Hepatocyte (in vitro differentiated cells): ENCODE measurements at regions not wholly inside any gene's neighbourhood (a gene's known extent, or its start where the extent isn't known, plus 50 kb on each side); places are given as distances from the start of the nearest gene placed in this dataset.

Experiments used
- DNase-seq: peaks from one replicate; pipeline ENCODE4 v3.0.0-alpha.2; 2016; ENCODE audit warnings: low spot score
- H2AFZ ChIP-seq: fragments of 200-600 bp; sonication (generic); 2 replicates; pipeline ENCODE4 v1.6.0; 2016; ENCODE audit warnings: antibody characterized with exemption, mild to moderate bottlenecking
- H3K27ac ChIP-seq: fragments of 200-600 bp; sonication (generic); 2 replicates; pipeline ENCODE4 v1.5.1; 2016; ENCODE audit warnings: mild to moderate bottlenecking
- H3K27me3 ChIP-seq: fragments of 200-600 bp; sonication (generic); 2 replicates; pipeline ENCODE4 v1.6.1; 2016
- H3K36me3 ChIP-seq: fragments of 200-600 bp; sonication (generic); replicated peaks from 2 replicates; pipeline ENCODE4 v1.5.1; 2016; ENCODE audit warnings: low read depth; ENCODE audit not compliant: insufficient read depth
- H3K4me1 ChIP-seq: fragments of 200-600 bp; sonication (generic); 2 replicates; pipeline ENCODE4 v1.5.1; 2016; ENCODE audit warnings: mild to moderate bottlenecking, moderate library complexity; ENCODE audit not compliant: insufficient read depth
- H3K4me2 ChIP-seq: fragments of 200-600 bp; sonication (generic); 2 replicates; pipeline ENCODE4 v1.6.0; 2016
- H3K4me3 ChIP-seq: fragments of 200-600 bp; sonication (generic); 2 replicates; pipeline ENCODE4 v1.5.1; 2016; ENCODE audit warnings: mild to moderate bottlenecking
- H3K79me2 ChIP-seq: fragments of 200-600 bp; sonication (generic); 2 replicates; pipeline ENCODE4 v1.6.0; 2017; ENCODE audit warnings: mild to moderate bottlenecking
- H3K9me2 ChIP-seq: fragments of 200-600 bp; sonication (generic); replicated peaks from 2 replicates; pipeline ENCODE4 v1.6.0; 2017; ENCODE audit warnings: mild to moderate bottlenecking; ENCODE audit not compliant: insufficient read depth
- H3K9me3 ChIP-seq: fragments of 200-600 bp; sonication (generic); 2 replicates; pipeline ENCODE4 v1.5.1; 2016; ENCODE audit warnings: low read depth, mild to moderate bottlenecking
- H4K20me1 ChIP-seq: fragments of 200-600 bp; sonication (generic); 2 replicates; pipeline ENCODE4 v1.6.0; 2016; ENCODE audit warnings: mild to moderate bottlenecking; ENCODE audit not compliant: insufficient read depth, poor library complexity, severe bottlenecking
- EZH2 ChIP-seq: fragments of 200-600 bp; sonication (generic); IDR thresholded peaks from 2 replicates; pipeline ENCODE4 v1.6.1; 2016; ENCODE audit warnings: antibody characterized with exemption, mild to moderate bottlenecking, borderline replicate concordance
- EZH2phosphoT487 ChIP-seq: fragments of 200-600 bp; sonication (generic); IDR thresholded peaks from one replicate; pipeline ENCODE4 v1.6.1; 2018; ENCODE audit warnings: antibody characterized with exemption, mild to moderate bottlenecking, low read depth, moderate library complexity; ENCODE audit not compliant: unreplicated experiment, severe bottlenecking
- WGBS: methylation state at CpG from one replicate; pipeline ENCODE4 v1.1.6; 2016; ENCODE audit warnings: low lambda C conversion rate; ENCODE audit errors: missing lambda C conversion rate; 5-methylcytosine and 5-hydroxymethylcytosine counted together
- TF ChIP-seq, protein P1 (sequence below): fragments of 200-600 bp; sonication (generic); IDR thresholded peaks from 2 replicates; pipeline ENCODE4 v1.5.1; 2016; ENCODE audit warnings: antibody characterized with exemption, mild to moderate bottlenecking; ENCODE audit not compliant: poor library complexity

DNA sequence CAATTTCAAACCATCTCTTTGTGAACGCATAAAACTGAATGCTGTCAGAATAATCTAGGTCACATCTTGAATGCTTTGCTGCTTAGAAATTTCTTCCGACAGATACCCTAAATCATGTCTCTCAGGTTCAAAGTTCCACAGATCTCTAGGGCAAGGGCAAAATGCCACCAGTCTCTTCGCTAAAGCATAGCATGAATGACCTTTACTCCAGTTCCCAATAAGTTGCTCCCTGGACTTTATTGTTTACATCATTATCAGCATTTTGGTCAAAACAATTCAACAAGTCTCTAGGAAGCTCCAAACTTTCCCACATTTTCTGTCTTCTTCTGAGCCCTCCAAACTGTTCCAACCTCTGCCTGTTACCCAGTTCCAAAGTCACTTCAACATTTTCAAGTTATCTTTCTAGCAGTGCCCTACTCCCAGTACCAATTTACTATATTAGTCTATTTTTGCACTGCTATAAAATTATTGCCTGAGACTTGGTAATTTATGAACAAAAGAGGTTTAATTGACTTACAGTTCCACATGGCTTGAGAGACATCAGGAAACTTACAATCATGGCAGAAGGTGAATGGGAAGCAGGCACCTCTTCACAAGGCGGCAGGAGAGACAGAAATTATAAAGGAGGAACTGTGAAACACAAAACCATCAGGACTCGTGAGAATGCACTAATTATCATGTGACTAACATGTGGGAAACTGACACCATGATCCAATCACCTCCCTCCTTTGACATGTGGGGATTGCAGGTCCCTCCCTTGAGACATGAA, 77.0 kb downstream of the SPRY2 start:
- TF ChIP-seq EZH2phosphoT487 (no peak), EZH2 (no peak)
- TF ChIP-seq, protein P1, sequence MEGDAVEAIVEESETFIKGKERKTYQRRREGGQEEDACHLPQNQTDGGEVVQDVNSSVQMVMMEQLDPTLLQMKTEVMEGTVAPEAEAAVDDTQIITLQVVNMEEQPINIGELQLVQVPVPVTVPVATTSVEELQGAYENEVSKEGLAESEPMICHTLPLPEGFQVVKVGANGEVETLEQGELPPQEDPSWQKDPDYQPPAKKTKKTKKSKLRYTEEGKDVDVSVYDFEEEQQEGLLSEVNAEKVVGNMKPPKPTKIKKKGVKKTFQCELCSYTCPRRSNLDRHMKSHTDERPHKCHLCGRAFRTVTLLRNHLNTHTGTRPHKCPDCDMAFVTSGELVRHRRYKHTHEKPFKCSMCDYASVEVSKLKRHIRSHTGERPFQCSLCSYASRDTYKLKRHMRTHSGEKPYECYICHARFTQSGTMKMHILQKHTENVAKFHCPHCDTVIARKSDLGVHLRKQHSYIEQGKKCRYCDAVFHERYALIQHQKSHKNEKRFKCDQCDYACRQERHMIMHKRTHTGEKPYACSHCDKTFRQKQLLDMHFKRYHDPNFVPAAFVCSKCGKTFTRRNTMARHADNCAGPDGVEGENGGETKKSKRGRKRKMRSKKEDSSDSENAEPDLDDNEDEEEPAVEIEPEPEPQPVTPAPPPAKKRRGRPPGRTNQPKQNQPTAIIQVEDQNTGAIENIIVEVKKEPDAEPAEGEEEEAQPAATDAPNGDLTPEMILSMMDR = no peak
- no peak overlapping the region for H3K4me3 ChIP-seq
- H3K36me3 ChIP-seq = no peaks in the 10 kb centered on the region
- H3K4me1 ChIP-seq = no peaks in the 10 kb centered on the region
- no peaks in the 10 kb centered on the region for H3K27me3 ChIP-seq
- WGBS = 89% methylated on average over 5 of the region's 5 CpGs
- H3K9me3 ChIP-seq = no peaks in the 10 kb centered on the region
- H4K20me1 ChIP-seq = no peaks in the 10 kb centered on the region
- no peak overlapping the region for H2AFZ ChIP-seq
- H3K79me2 ChIP-seq = no peaks in the 10 kb centered on the region
- no peak overlapping the region for H3K4me2 ChIP-seq
- no peak for DNase-seq
- H3K9me2 ChIP-seq = no peaks in the 10 kb centered on the region
- H3K27ac ChIP-seq = no peak overlapping the region

DNA sequence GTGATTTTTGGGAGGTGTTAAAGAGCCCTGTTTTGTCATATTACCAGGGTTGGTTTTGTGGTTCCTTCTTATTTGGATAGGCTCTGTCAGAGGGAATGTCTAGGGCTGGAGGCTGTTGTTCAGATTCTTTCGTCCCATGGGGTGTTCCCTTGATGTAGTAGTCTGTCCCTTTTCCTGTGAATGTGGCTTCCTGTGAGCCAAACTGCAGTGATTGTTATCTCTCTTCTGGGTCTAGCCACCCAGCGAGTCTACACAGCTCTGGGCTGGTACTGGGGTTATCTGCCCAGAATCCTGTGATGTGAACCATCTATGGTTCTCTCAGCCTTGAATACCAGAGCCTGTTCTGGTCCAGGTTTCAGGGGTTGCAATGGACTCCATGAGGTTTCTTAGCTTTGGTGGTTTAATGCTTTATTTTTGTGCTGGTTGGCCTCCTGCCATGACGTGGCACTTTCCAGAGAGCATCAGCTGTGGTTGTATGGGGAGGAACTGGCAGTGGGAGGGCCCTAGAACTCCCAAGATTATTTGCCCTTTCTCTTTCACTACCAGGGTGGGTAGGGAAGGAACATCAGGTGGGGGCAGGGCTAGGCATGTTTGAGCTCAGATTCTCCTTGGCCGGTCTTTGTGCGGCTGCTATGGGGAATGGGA, 78.8 kb downstream of the SPRY2 start:
- Histone ChIP-seq H3K27ac (no peak overlapping the region), H3K9me3 (no peaks in the 10 kb centered on the region), H4K20me1 (no peaks in the 10 kb centered on the region), H3K27me3 (no peaks in the 10 kb centered on the region), H3K4me1 (no peaks in the 10 kb centered on the region), H3K9me2 (no peaks in the 10 kb centered on the region), H3K79me2 (no peaks in the 10 kb centered on the region), H2AFZ (no peak overlapping the region), H3K36me3 (no peaks in the 10 kb centered on the region), H3K4me2 (no peak overlapping the region), H3K4me3 (no peak overlapping the region)
- 86% methylated on average over 5 of the region's 5 CpGs for WGBS
- TF ChIP-seq EZH2 = no peak
- no peak for TF ChIP-seq EZH2phosphoT487
- TF ChIP-seq, protein P1 = no peak
- no peak for DNase-seq

DNA sequence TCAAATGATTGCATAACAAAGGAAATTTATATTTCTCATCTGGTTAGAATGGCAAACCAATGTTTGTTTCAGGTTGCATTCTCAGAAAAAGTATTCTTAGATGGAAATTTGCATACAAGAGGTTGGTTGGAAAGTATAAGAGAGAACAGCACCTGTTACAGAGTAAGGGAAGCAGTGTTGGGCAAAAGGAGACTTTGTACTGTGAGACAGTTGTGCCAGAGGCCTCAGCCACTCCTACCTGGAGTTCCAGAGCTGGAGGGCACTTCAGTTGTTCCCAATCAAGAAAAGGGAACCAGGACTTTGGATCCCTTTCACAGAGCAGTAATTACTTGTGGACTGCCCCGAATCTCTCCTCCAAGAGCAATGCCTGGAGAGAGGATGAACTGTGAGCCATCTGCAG, 81.8 kb downstream of the SPRY2 start:
- H3K27ac ChIP-seq = no peak overlapping the region
- no peak overlapping the region for H3K4me3 ChIP-seq
- H3K4me2 ChIP-seq = no peak overlapping the region
- H3K9me2 ChIP-seq = no peaks in the 10 kb centered on the region
- TF ChIP-seq EZH2 (no peak), EZH2phosphoT487 (no peak)
- TF ChIP-seq, protein P1 = no peak
- no peaks in the 10 kb centered on the region for H3K36me3 ChIP-seq
- DNase-seq = peak; percentile 59
- H3K27me3 ChIP-seq = no peaks in the 10 kb centered on the region
- H3K79me2 ChIP-seq = no peaks in the 10 kb centered on the region
- WGBS = 75% methylated on average over 1 of the region's 1 CpG
- H3K4me1 ChIP-seq = no peaks in the 10 kb centered on the region
- H4K20me1 ChIP-seq = no peaks in the 10 kb centered on the region
- H3K9me3 ChIP-seq = no peaks in the 10 kb centered on the region
- no peak overlapping the region for H2AFZ ChIP-seq
